Keratinocyte (primary cell): ENCODE measurements at regions not wholly inside any gene's neighbourhood (a gene's known extent, or its start where the extent isn't known, plus 50 kb on each side); places are given as distances from the start of the nearest gene placed in this dataset.

Experiments
- DNase-seq: peaks from one replicate; pipeline ENCODE4 v3.0.0-alpha.2; 2011; ENCODE audit warnings: low read depth, missing footprints, low spot score
- FAIRE-seq: peaks from 2 replicates; lab custom pipeline; 2011; peaks lifted over from hg19 to GRCh38; lab: Jason Lieb, UNC
- H2AFZ ChIP-seq: 2 replicates; pipeline ENCODE4 v1.6.0; 2012; ENCODE audit warnings: low read length, control low read depth, inconsistent platforms; ENCODE audit not compliant: control insufficient read depth
- H3K27ac ChIP-seq: 2 replicates; pipeline ENCODE4 v1.5.1; 2011; ENCODE audit warnings: low read length; ENCODE audit not compliant: control insufficient read depth, insufficient read depth
- H3K27me3 ChIP-seq: 3 replicates; pipeline ENCODE4 v1.6.0; 2011; ENCODE audit warnings: low read length; ENCODE audit not compliant: control insufficient read depth, insufficient read depth; ENCODE audit errors: extremely low read depth
- H3K36me3 ChIP-seq, 2 experiments: 2 replicates in 1 of 2; 3 replicates in 1 of 2; pipeline ENCODE4 v1.5.1; 2011; ENCODE audit warnings: low read length in 2 of 2, mild to moderate bottlenecking in 1 of 2; ENCODE audit not compliant: control insufficient read depth in 2 of 2, insufficient read depth in 2 of 2; ENCODE audit errors: extremely low read depth in 1 of 2
- H3K4me1 ChIP-seq: 3 replicates; pipeline ENCODE4 v1.5.1; 2011; ENCODE audit warnings: low read length; ENCODE audit not compliant: control insufficient read depth, insufficient read depth; ENCODE audit errors: extremely low read depth
- H3K4me2 ChIP-seq: 3 replicates; pipeline ENCODE4 v1.6.0; 2011; ENCODE audit warnings: low read depth, low read length; ENCODE audit not compliant: control insufficient read depth, insufficient read depth; ENCODE audit errors: extremely low read depth
- H3K4me3 ChIP-seq, 3 experiments: fragments of 200-600 bp in 1 of 3; sonication (generic) in 1 of 3; 2 replicates in 2 of 3; 3 replicates in 1 of 3; pipeline ENCODE4 v1.5.1; 2011 to 2016; ENCODE audit warnings: low read length in 3 of 3, mild to moderate bottlenecking in 3 of 3, control low read depth in 2 of 3, inconsistent platforms in 1 of 3, low read depth in 1 of 3, mixed read lengths in 1 of 3, mixed run types in 1 of 3, moderate library complexity in 1 of 3; ENCODE audit not compliant: control insufficient read depth in 2 of 3, insufficient read depth in 2 of 3; ENCODE audit errors: extremely low read depth in 1 of 3
- H3K79me2 ChIP-seq: 2 replicates; pipeline ENCODE4 v1.6.0; 2012; ENCODE audit warnings: low read length; ENCODE audit not compliant: control insufficient read depth, insufficient read depth
- H3K9ac ChIP-seq: 3 replicates; pipeline ENCODE4 v1.6.0; 2011; ENCODE audit warnings: low read length; ENCODE audit not compliant: control insufficient read depth, insufficient read depth; ENCODE audit errors: extremely low read depth
- H3K9me1 ChIP-seq: 3 replicates; pipeline ENCODE4 v1.6.0; 2011; ENCODE audit warnings: low read length; ENCODE audit not compliant: control insufficient read depth, insufficient read depth; ENCODE audit errors: extremely low read depth
- H3K9me3 ChIP-seq: 2 replicates; pipeline ENCODE4 v1.5.1; 2012; ENCODE audit warnings: low read depth, low read length; ENCODE audit not compliant: control insufficient read depth
- H4K20me1 ChIP-seq: 3 replicates; pipeline ENCODE4 v1.6.0; 2011; ENCODE audit warnings: low read length; ENCODE audit not compliant: control insufficient read depth, insufficient read depth; ENCODE audit errors: extremely low read depth
- EZH2 ChIP-seq: IDR thresholded peaks from one replicate; pipeline ENCODE4 v1.6.1; 2012; ENCODE audit warnings: inconsistent platforms, mild to moderate bottlenecking, low read length, moderate library complexity
- dilution Hi-C: fragments of 300-500 bp; cut with MboI; formaldehyde crosslinking; loops from one replicate; pipeline ENCODE4 v1.7.0; 2020; ENCODE audit warnings: low sequenced_read_pairs; ENCODE audit not compliant: extremely low pct_ligation_motif_present
- TF ChIP-seq, protein P1 (sequence below), 3 experiments: IDR thresholded peaks in 1 of 3; conservative IDR thresholded peaks in 1 of 3; optimal IDR thresholded peaks in 1 of 3; 2 replicates in 2 of 3; 3 replicates in 1 of 3; pipeline versions ENCODE3 to v1.5.1; 2011; ENCODE audit warnings: low read length in 3 of 3, mild to moderate bottlenecking in 3 of 3, moderate library complexity in 2 of 3, control low read depth in 1 of 3, inconsistent platforms in 1 of 3; ENCODE audit not compliant: insufficient read depth in 2 of 3; ENCODE audit errors: extremely low read depth in 1 of 3

DNA sequence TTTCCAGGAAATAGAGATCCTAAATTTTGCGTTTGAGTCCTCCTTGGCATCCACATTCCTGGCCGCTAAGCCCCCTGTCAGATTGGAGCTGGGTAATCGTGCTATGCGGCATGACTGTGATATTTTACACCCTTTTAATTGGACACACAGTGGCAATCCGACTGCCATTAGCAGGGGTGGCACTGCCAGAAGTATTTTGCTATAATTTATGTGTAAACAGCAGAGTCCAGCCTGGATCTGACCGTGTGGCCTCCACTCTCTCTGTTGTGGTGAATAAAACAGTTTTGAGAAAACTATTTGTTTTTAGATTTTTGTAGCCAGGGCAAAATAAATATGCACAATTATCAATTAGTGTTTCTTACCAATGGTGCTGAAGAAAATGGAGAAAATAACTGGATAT, 281.0 kb upstream of the IRX2 start:
- peaks cover 10% of the 10 kb centered on the region for H3K9me3 ChIP-seq
- H3K79me2 ChIP-seq: no peaks in the 10 kb centered on the region
- dilution Hi-C loops: no loop called here
- no peak overlapping the region for H3K4me3 ChIP-seq
- no peak for TF ChIP-seq EZH2
- TF ChIP-seq, protein P1, sequence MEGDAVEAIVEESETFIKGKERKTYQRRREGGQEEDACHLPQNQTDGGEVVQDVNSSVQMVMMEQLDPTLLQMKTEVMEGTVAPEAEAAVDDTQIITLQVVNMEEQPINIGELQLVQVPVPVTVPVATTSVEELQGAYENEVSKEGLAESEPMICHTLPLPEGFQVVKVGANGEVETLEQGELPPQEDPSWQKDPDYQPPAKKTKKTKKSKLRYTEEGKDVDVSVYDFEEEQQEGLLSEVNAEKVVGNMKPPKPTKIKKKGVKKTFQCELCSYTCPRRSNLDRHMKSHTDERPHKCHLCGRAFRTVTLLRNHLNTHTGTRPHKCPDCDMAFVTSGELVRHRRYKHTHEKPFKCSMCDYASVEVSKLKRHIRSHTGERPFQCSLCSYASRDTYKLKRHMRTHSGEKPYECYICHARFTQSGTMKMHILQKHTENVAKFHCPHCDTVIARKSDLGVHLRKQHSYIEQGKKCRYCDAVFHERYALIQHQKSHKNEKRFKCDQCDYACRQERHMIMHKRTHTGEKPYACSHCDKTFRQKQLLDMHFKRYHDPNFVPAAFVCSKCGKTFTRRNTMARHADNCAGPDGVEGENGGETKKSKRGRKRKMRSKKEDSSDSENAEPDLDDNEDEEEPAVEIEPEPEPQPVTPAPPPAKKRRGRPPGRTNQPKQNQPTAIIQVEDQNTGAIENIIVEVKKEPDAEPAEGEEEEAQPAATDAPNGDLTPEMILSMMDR (optimal IDR thresholded peaks at IDR 0.05 in 1 of 3, IDR thresholded peaks at IDR 0.05 in 1 of 3, conservative IDR thresholded peaks at IDR 0.05 in 1 of 3; ENCODE audit: extremely low read depth in 1 of 3, insufficient read depth in 2 of 3, low read length in 3 of 3): no peak
- FAIRE-seq (no peak), DNase-seq (no peak)
- no peaks in the 10 kb centered on the region for H3K9me1 ChIP-seq
- no peaks in the 10 kb centered on the region for H4K20me1 ChIP-seq
- no peak overlapping the region for H2AFZ ChIP-seq
- H3K36me3 ChIP-seq: no peaks in the 10 kb centered on the region
- H3K4me1 ChIP-seq: no peaks in the 10 kb centered on the region
- no peak overlapping the region for H3K9ac ChIP-seq
- no peak overlapping the region for H3K27ac ChIP-seq
- H3K4me2 ChIP-seq: no peak overlapping the region
- H3K27me3 ChIP-seq: no peaks in the 10 kb centered on the region

DNA sequence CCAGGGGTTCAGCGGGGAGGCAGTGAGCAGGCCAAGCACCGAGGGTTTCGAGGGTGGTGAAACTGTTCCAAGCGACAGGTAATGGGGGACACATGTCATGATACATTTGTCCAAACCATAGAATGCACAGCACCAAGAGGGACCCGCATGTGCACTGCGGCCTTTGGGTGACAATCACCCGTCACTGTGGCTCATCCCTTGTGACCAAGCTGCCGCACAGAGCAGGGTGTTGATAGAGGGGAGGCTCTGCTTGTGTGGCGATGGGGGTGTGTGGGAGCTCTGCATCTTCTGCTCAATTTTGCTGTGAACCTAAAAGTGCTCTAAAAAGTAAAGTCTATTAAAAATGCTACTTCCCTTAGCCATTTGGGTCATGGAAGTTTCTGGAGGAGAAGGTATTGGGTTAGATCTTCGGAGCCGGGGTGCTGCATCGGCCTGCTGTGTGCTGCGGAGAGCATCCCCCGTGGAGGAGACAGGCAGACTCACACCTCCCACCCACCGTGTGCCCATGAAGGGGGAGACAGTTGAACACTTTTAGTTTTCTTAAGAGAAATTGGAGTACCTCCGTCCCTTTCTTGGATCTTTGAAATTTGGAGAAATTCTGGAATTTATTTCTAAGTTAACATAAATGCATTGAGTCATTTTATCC, 280.4 kb upstream of the IRX2 start:
- peaks cover 10% of the 10 kb centered on the region for H3K9me3 ChIP-seq
- H3K4me2 ChIP-seq: no peak overlapping the region
- DNase-seq: no peak
- no peak for FAIRE-seq
- H4K20me1 ChIP-seq: no peaks in the 10 kb centered on the region
- H3K36me3 ChIP-seq: no peaks in the 10 kb centered on the region
- no peaks in the 10 kb centered on the region for H3K79me2 ChIP-seq
- dilution Hi-C loops: no loop called here
- H3K27ac ChIP-seq: no peak overlapping the region
- H3K4me3 ChIP-seq: no peak overlapping the region
- H3K4me1 ChIP-seq: no peaks in the 10 kb centered on the region
- TF ChIP-seq, protein P1 (optimal IDR thresholded peaks at IDR 0.05 in 1 of 3, IDR thresholded peaks at IDR 0.05 in 1 of 3, conservative IDR thresholded peaks at IDR 0.05 in 1 of 3; ENCODE audit: extremely low read depth in 1 of 3, insufficient read depth in 2 of 3, low read length in 3 of 3): no peak
- TF ChIP-seq EZH2: no peak
- no peaks in the 10 kb centered on the region for H3K27me3 ChIP-seq
- H3K9me1 ChIP-seq: no peaks in the 10 kb centered on the region
- H2AFZ ChIP-seq: no peak overlapping the region
- H3K9ac ChIP-seq: no peak overlapping the region
